Naive thymus-derived CD4-positive, alpha-beta T cell (primary cell): ENCODE measurements at regions not wholly inside any gene's neighbourhood (a gene's known extent, or its start where the extent isn't known, plus 50 kb on each side); places are given as distances from the start of the nearest gene placed in this dataset.

Experiments
- ATAC-seq: fragments of 150-1000 bp; cut with Tn5 transposase; 2 replicates; pipeline ENCODE4 v1.10.0; 2021; ENCODE audit warnings: mild to moderate bottlenecking, moderate library complexity
- CTCF ChIA-PET: fragments of 350-600 bp; sonication (Branson Sonifier 250); formaldehyde crosslinking; loops from one replicate; lab custom pipeline; 2021; ENCODE audit warnings: antibody characterized with exemption; lab: Charles Lee
- POLR2A ChIA-PET: fragments of 350-600 bp; sonication (Branson Sonifier 250); formaldehyde crosslinking; loops from one replicate; lab custom pipeline; 2021; ENCODE audit warnings: antibody characterized with exemption, inconsistent platforms; lab: Charles Lee
- DNase-seq, 9 donors: peaks; one replicate each; pipeline versions ENCODE4 v3.0.0 to v3.0.0-alpha.2; 2020 to 2022; ENCODE audit warnings: mixed read lengths in 1 of 9
- H3K27ac ChIP-seq: one replicate; pipeline ENCODE4 v1.7.0; 2013; ENCODE audit warnings: mild to moderate bottlenecking, low read depth, low read length, moderate library complexity
- H3K27me3 ChIP-seq, 2 donors: one replicate each; pipeline ENCODE4 v1.7.0; 2013; ENCODE audit warnings: low read length in 2 of 2, mild to moderate bottlenecking in 2 of 2, moderate library complexity in 2 of 2; ENCODE audit not compliant: control insufficient read depth in 2 of 2, insufficient read depth in 2 of 2
- H3K36me3 ChIP-seq, 3 experiments: 1 replicate in 2 of 3; 2 replicates in 1 of 3; pipeline ENCODE4 v1.7.0; 2013; ENCODE audit warnings: low read length in 3 of 3, mild to moderate bottlenecking in 3 of 3, moderate library complexity in 1 of 3; ENCODE audit not compliant: insufficient read depth in 3 of 3, control insufficient read depth in 2 of 3
- H3K4me1 ChIP-seq, 2 donors: one replicate each; pipeline ENCODE4 v1.7.0; 2013; ENCODE audit warnings: low read length in 2 of 2, mild to moderate bottlenecking in 2 of 2, moderate library complexity in 1 of 2; ENCODE audit not compliant: control insufficient read depth in 2 of 2, insufficient read depth in 2 of 2
- H3K4me3 ChIP-seq: 2 replicates; pipeline ENCODE4 v1.7.0; 2013; ENCODE audit warnings: mild to moderate bottlenecking, low read length
- H3K9me3 ChIP-seq, 3 experiments: 1 replicate in 2 of 3; 2 replicates in 1 of 3; pipeline ENCODE4 v1.7.0; 2013; ENCODE audit warnings: low read length in 3 of 3; ENCODE audit not compliant: control insufficient read depth in 2 of 3
- H3K27ac Mint-ChIP-seq, 9 donors: one replicate each; pipeline ENCODE4 v1.8.0; 2020 to 2022; ENCODE audit warnings: mixed read lengths in 9 of 9, mild to moderate bottlenecking in 8 of 9, moderate library complexity in 5 of 9, inconsistent platforms in 2 of 9
- H3K27me3 Mint-ChIP-seq, 5 donors: one replicate each; pipeline ENCODE4 v1.8.0; 2021 to 2022; ENCODE audit warnings: mixed read lengths in 5 of 5, mild to moderate bottlenecking in 1 of 5
- H3K36me3 Mint-ChIP-seq, 5 donors: one replicate each; pipeline ENCODE4 v1.8.0; 2020 to 2022; ENCODE audit warnings: mixed read lengths in 5 of 5, mild to moderate bottlenecking in 3 of 5, inconsistent platforms in 1 of 5
- H3K4me1 Mint-ChIP-seq, 7 donors: one replicate each; pipeline ENCODE4 v1.8.0; 2020 to 2022; ENCODE audit warnings: mixed read lengths in 7 of 7, mild to moderate bottlenecking in 3 of 7, inconsistent platforms in 1 of 7
- H3K4me3 Mint-ChIP-seq, 10 donors: one replicate each; pipeline ENCODE4 v1.8.0; 2020 to 2022; ENCODE audit warnings: mild to moderate bottlenecking in 10 of 10, mixed read lengths in 10 of 10, moderate library complexity in 6 of 10, inconsistent platforms in 2 of 10
- H3K9me3 Mint-ChIP-seq, 11 donors: one replicate each; pipeline ENCODE4 v1.8.0; 2020 to 2022; ENCODE audit warnings: mixed read lengths in 11 of 11, mild to moderate bottlenecking in 4 of 11, inconsistent platforms in 1 of 11, moderate library complexity in 1 of 11
- intact Hi-C, 2 donors: fragments of 100-400 bp; cut with micrococcal nuclease; formaldehyde crosslinking; loops; one replicate each; pipeline ENCODE4 v1.15.1; 2023

- intact Hi-C loops = no loop called here
- peaks cover 0 to 6% (median 0%) of the 10 kb centered on the region in 3 experiments for H3K9me3 ChIP-seq
- Mint-ChIP-seq H3K36me3 (peaks cover 0 to 7% (median 0%) of the 10 kb centered on the region in 5 donors), H3K27me3 (peaks cover 0 to 3% (median 0%) of the 10 kb centered on the region in 5 donors), H3K4me3 (no peak overlapping the region), H3K4me1 (no peaks in the 10 kb centered on the region), H3K9me3 (peaks cover 0 to 8% (median 3%) of the 10 kb centered on the region in 11 donors), H3K27ac (no peak overlapping the region)
- no peak for ATAC-seq
- H3K27ac ChIP-seq = no peak overlapping the region
- no peaks in the 10 kb centered on the region for H3K4me1 ChIP-seq
- DNase-seq = no peak
- H3K4me3 ChIP-seq = no peak overlapping the region
- H3K27me3 ChIP-seq = no peaks in the 10 kb centered on the region
- no peaks in the 10 kb centered on the region for H3K36me3 ChIP-seq
- POLR2A ChIA-PET = no interaction called here
- CTCF ChIA-PET = no interaction called here
Observed at GRCh38 chr20:16678779-16679178, 51.0 kb upstream of the SNRPB2 start.

- Histone ChIP-seq H3K27ac (no peak overlapping the region), H3K4me3 (no peak overlapping the region), H3K36me3 (no peaks in the 10 kb centered on the region), H3K9me3 (peaks cover 0 to 7% (median 0%) of the 10 kb centered on the region in 3 experiments), H3K4me1 (no peaks in the 10 kb centered on the region), H3K27me3 (no peaks in the 10 kb centered on the region)
- H3K4me3 Mint-ChIP-seq = no peak overlapping the region
- H3K27ac Mint-ChIP-seq = no peak overlapping the region
- ChIA-PET POLR2A (no interaction called here), CTCF (no interaction called here)
- H3K27me3 Mint-ChIP-seq = peaks cover 0 to 6% (median 0%) of the 10 kb centered on the region in 5 donors
- intact Hi-C loops = no loop called here
- H3K9me3 Mint-ChIP-seq = peaks cover 0 to 15% (median 4%) of the 10 kb centered on the region in 11 donors
- peaks cover 0 to 10% (median 0%) of the 10 kb centered on the region in 5 donors for H3K36me3 Mint-ChIP-seq
- no peaks in the 10 kb centered on the region for H3K4me1 Mint-ChIP-seq
- no peak for DNase-seq
- no peak for ATAC-seq
Observed at GRCh38 chr20:16676891-16677290, 52.9 kb upstream of the SNRPB2 start.

- H3K4me3 ChIP-seq = no peak overlapping the region
- no peaks in the 10 kb centered on the region for H3K4me1 ChIP-seq
- DNase-seq = no peak
- H3K4me3 Mint-ChIP-seq = no peak overlapping the region
- H3K27ac Mint-ChIP-seq = no peak overlapping the region
- peaks cover 0 to 10% (median 0%) of the 10 kb centered on the region in 5 donors for H3K36me3 Mint-ChIP-seq
- peaks cover 0 to 6% (median 5%) of the 10 kb centered on the region in 5 donors for H3K27me3 Mint-ChIP-seq
- H3K27ac ChIP-seq = no peak overlapping the region
- H3K36me3 ChIP-seq = no peaks in the 10 kb centered on the region
- no peaks in the 10 kb centered on the region for H3K27me3 ChIP-seq
- intact Hi-C loops = no loop called here
- H3K9me3 Mint-ChIP-seq = peaks cover 0 to 15% (median 4%) of the 10 kb centered on the region in 11 donors
- no peaks in the 10 kb centered on the region for H3K4me1 Mint-ChIP-seq
- CTCF ChIA-PET = no interaction called here
- POLR2A ChIA-PET = no interaction called here
- H3K9me3 ChIP-seq = peaks cover 0 to 7% (median 0%) of the 10 kb centered on the region in 3 experiments
- no peak for ATAC-seq
Observed at GRCh38 chr20:16675001-16675564, 54.7 kb upstream of the SNRPB2 start.

- H3K27ac Mint-ChIP-seq = no peak overlapping the region
- intact Hi-C loops = no loop called here
- H3K4me1 ChIP-seq = no peaks in the 10 kb centered on the region
- no peak overlapping the region for H3K4me3 ChIP-seq
- peaks cover 0 to 15% (median 5%) of the 10 kb centered on the region in 11 donors for H3K9me3 Mint-ChIP-seq
- ChIA-PET POLR2A (no interaction called here), CTCF (no interaction called here)
- ATAC-seq (no peak), DNase-seq (no peak)
- H3K4me1 Mint-ChIP-seq = no peaks in the 10 kb centered on the region
- no peaks in the 10 kb centered on the region for H3K27me3 ChIP-seq
- H3K27me3 Mint-ChIP-seq = peaks cover 0 to 14% (median 12%) of the 10 kb centered on the region in 5 donors
- H3K4me3 Mint-ChIP-seq = no peak overlapping the region
- peaks cover 0 to 7% (median 0%) of the 10 kb centered on the region in 3 experiments for H3K9me3 ChIP-seq
- H3K27ac ChIP-seq = no peak overlapping the region
- peaks cover 0 to 13% (median 0%) of the 10 kb centered on the region in 5 donors for H3K36me3 Mint-ChIP-seq
- no peaks in the 10 kb centered on the region for H3K36me3 ChIP-seq
Observed at GRCh38 chr20:16674243-16674642, 55.6 kb upstream of the SNRPB2 start.

- H3K4me3 Mint-ChIP-seq = no peak overlapping the region
- Histone ChIP-seq H3K27ac (no peak overlapping the region), H3K9me3 (peaks cover 0 to 7% (median 0%) of the 10 kb centered on the region in 3 experiments), H3K4me1 (no peaks in the 10 kb centered on the region), H3K36me3 (no peaks in the 10 kb centered on the region), H3K27me3 (no peaks in the 10 kb centered on the region), H3K4me3 (no peak overlapping the region)
- H3K4me1 Mint-ChIP-seq = no peaks in the 10 kb centered on the region
- no peak for ATAC-seq
- ChIA-PET POLR2A (no interaction called here), CTCF (no interaction called here)
- H3K36me3 Mint-ChIP-seq = peaks cover 0 to 13% (median 0%) of the 10 kb centered on the region in 5 donors
- no peak for DNase-seq
- H3K9me3 Mint-ChIP-seq = peaks cover 0 to 15% (median 5%) of the 10 kb centered on the region in 11 donors
- H3K27me3 Mint-ChIP-seq = peaks cover 0 to 24% (median 15%) of the 10 kb centered on the region in 5 donors
- no peak overlapping the region for H3K27ac Mint-ChIP-seq
- intact Hi-C loops = no loop called here
Observed at GRCh38 chr20:16672299-16672698, 57.5 kb upstream of the SNRPB2 start.

GRCh38 chr20:16671753-16672152, 58.1 kb upstream of the SNRPB2 start:
- ChIA-PET POLR2A (no interaction called here), CTCF (no interaction called here)
- Histone ChIP-seq H3K9me3 (peaks cover 0 to 7% (median 0%) of the 10 kb centered on the region in 3 experiments), H3K27ac (no peak overlapping the region), H3K4me1 (no peaks in the 10 kb centered on the region), H3K4me3 (no peak overlapping the region), H3K36me3 (no peaks in the 10 kb centered on the region), H3K27me3 (no peaks in the 10 kb centered on the region)
- DNase-seq (no peak), ATAC-seq (no peak)
- intact Hi-C loops = no loop called here
- peaks cover 0 to 11% (median 0%) of the 10 kb centered on the region in 5 donors for H3K36me3 Mint-ChIP-seq
- peaks cover 0 to 24% (median 15%) of the 10 kb centered on the region in 5 donors for H3K27me3 Mint-ChIP-seq
- H3K4me1 Mint-ChIP-seq = no peaks in the 10 kb centered on the region
- H3K4me3 Mint-ChIP-seq = no peak overlapping the region
- no peak overlapping the region for H3K27ac Mint-ChIP-seq
- H3K9me3 Mint-ChIP-seq = peaks cover 0 to 13% (median 5%) of the 10 kb centered on the region in 11 donors

GRCh38 chr20:16666272-16666671, 63.6 kb upstream of the SNRPB2 start:
- H3K4me1 Mint-ChIP-seq = peaks cover 0 to 2% (median 0%) of the 10 kb centered on the region in 7 donors
- CTCF ChIA-PET = no interaction called here
- no peak overlapping the region for H3K4me3 Mint-ChIP-seq

More at GRCh38 chr20:16666272-16666671, 63.6 kb upstream of the SNRPB2 start:
- no peak for ATAC-seq
- Mint-ChIP-seq H3K36me3 (peaks cover 0 to 3% (median 0%) of the 10 kb centered on the region in 5 donors), H3K27ac (no peak overlapping the region), H3K9me3 (peaks cover 0 to 4% (median 0%) of the 10 kb centered on the region in 11 donors), H3K27me3 (peaks cover 0 to 27% (median 24%) of the 10 kb centered on the region in 5 donors)
- no peaks in the 10 kb centered on the region for H3K9me3 ChIP-seq
- no peaks in the 10 kb centered on the region for H3K27me3 ChIP-seq
- H3K4me1 ChIP-seq = no peaks in the 10 kb centered on the region
- no peaks in the 10 kb centered on the region for H3K36me3 ChIP-seq
- DNase-seq = no peak
- no peak overlapping the region for H3K4me3 ChIP-seq
- POLR2A ChIA-PET = no interaction called here
- intact Hi-C loops = no loop called here
- H3K27ac ChIP-seq = no peak overlapping the region
